ENCODE measurements at regions not wholly inside any gene's neighbourhood (a gene's known extent, or its start where the extent isn't known, plus 50 kb on each side); places are given as distances from the start of the nearest gene placed in this dataset.

DNA sequence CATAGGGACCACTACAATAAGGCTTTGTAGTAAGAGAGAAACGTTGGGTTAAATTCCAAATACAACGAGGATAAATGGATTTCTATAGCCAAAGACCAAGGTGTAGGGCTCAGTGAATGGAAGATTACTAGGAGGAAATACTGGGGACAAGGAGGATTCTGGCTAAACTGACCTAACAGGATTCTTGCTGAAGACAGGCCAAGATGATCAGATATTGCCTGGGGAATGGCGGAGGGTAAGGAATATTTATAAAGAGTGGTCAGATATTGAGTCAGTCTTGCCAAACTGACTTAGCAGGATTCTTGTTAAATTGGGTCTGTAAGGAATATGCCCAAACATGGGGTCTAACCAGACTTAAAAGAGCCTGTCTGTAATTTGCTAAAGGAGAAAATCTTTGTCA, 463.8 kb downstream of the EDEM1 start:
- TF ChIP-seq POLR2A (IDR thresholded peaks at IDR 0.05) (no peak), EP300 (IDR thresholded peaks at IDR 0.05) (no peak)
- TF ChIP-seq, protein P1, sequence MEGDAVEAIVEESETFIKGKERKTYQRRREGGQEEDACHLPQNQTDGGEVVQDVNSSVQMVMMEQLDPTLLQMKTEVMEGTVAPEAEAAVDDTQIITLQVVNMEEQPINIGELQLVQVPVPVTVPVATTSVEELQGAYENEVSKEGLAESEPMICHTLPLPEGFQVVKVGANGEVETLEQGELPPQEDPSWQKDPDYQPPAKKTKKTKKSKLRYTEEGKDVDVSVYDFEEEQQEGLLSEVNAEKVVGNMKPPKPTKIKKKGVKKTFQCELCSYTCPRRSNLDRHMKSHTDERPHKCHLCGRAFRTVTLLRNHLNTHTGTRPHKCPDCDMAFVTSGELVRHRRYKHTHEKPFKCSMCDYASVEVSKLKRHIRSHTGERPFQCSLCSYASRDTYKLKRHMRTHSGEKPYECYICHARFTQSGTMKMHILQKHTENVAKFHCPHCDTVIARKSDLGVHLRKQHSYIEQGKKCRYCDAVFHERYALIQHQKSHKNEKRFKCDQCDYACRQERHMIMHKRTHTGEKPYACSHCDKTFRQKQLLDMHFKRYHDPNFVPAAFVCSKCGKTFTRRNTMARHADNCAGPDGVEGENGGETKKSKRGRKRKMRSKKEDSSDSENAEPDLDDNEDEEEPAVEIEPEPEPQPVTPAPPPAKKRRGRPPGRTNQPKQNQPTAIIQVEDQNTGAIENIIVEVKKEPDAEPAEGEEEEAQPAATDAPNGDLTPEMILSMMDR (IDR thresholded peaks at IDR 0.05), result no peak
